ENCODE measurements at regions not wholly inside any gene's neighbourhood (a gene's known extent, or its start where the extent isn't known, plus 50 kb on each side); places are given as distances from the start of the nearest gene placed in this dataset.
"Not testable (repeated sequence)": the region's sequence is repeated elsewhere in the genome, so short reads cannot be mapped to it uniquely, and the experiment has no call there.

GRCh38 chr6:120511712-120512111 is 822.6 kb downstream of the TBC1D32 start:
- no peak for DNase-seq (ENCODE audit: low spot score)

- DNase-seq (ENCODE audit: low spot score) = no peak
Measured at GRCh38 chr6:120498711-120499110, 835.6 kb downstream of the TBC1D32 start.

DNA sequence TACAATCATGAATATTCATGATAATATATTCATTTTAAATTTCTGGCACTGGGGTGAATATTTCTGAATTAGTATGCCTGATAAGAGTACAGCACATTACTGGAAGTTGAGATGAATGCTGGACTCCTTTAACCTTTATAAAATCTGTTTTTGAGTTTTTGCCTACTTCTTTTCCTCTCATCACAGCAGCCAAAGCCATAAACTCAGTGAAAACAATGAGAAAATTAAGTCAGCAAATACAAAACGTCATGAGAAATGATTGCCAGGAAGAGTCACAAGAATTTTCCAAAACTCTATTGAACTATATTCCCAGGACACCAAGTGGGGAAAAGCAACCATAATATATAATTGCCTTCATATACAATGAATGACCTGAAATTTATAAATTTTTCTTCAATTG is 837.6 kb downstream of the TBC1D32 start:
- DNase-seq (ENCODE audit: low spot score) = no peak

- DNase-seq (ENCODE audit: low spot score) = no peak
Measured at GRCh38 chr6:120493505-120493904, 840.8 kb downstream of the TBC1D32 start.

- no peak for DNase-seq (ENCODE audit: low spot score)
Measured at GRCh38 chr6:120489941-120490340, 844.3 kb downstream of the TBC1D32 start.

DNA sequence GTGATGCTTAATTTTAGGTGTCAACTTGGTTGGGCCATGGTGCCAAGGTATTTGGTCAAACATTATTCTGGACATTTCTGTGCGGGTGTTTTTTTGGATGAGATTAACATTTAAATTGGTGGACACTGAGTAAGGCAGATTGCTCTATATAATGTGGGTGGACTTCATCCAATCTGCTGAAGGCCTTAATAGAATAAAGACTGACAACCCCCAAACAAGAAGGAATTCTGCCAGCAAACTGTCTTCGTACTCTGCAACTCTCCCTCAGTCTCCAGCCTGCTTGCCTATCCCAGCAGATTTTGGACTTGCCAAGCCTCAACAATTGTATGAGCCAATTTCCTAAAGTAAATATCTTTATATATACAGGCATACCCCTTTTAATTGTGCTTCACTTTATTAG is 850.1 kb downstream of the TBC1D32 start:
- DNase-seq (ENCODE audit: low spot score) = no peak

- DNase-seq (ENCODE audit: low spot score) = no peak
Measured at GRCh38 chr6:120478650-120479049, 855.6 kb downstream of the TBC1D32 start.

GRCh38 chr6:120473804-120474203 is 860.5 kb downstream of the TBC1D32 start:
- no peak for DNase-seq (ENCODE audit: low spot score)

DNA sequence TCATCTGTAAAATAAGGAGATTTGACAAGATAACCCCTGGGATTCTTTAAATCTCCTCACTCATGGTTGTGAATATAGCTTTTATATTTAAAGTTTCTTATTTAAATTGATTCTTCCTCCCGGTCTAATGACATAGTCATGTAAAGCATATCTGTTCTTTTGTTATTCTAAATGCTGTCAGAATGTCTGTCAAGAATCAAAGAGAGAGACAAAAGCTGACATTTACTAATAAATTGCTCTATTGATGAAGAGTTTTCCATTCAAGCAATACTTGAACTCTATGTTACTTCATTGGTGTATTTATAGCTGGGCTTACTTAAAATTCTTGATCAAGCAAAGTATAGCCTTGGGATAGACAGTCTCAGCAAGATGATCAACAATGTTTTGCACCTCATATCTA is 865.8 kb downstream of the TBC1D32 start:
- DNase-seq (ENCODE audit: low spot score) = no peak

GRCh38 chr6:120451508-120451907 is 882.8 kb downstream of the TBC1D32 start:
- no peak for DNase-seq (ENCODE audit: low spot score)

GRCh38 chr6:120447605-120448004 is 886.7 kb downstream of the TBC1D32 start:
- no peak for DNase-seq (ENCODE audit: low spot score)

DNA sequence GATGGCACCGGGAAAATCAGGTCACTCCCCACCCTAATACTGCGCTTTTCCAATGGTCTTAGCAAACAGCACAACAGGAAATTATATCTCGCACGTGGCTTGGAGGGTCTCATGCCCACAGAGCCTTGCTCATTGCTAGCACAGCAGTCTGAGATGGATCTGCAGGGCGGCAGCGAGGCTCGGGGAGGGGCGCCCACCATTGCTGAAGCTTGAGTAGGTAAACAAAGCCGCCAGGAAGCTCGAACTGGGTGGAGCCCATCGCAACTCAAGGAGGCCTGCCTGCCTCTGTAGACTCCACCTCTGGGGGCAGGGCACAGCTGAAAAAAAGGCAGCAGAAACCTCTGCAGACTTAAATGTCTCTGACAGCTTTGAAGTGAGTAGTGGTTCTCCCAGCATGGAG is 901.4 kb downstream of the TBC1D32 start:
- DNase-seq (ENCODE audit: low spot score) = not testable (repeated sequence)

- no peak for DNase-seq (ENCODE audit: low spot score)
Measured at GRCh38 chr6:120431841-120432240, 902.4 kb downstream of the TBC1D32 start.

GRCh38 chr6:120411394-120411793 is 922.9 kb downstream of the TBC1D32 start:
- no peak for DNase-seq (ENCODE audit: low spot score)

GRCh38 chr6:120410586-120410985 is 923.7 kb downstream of the TBC1D32 start:
- DNase-seq (ENCODE audit: low spot score) = no peak

GRCh38 chr6:120407696-120408095 is 926.6 kb downstream of the TBC1D32 start:
- no peak for DNase-seq (ENCODE audit: low spot score)

GRCh38 chr6:120405947-120406346 is 928.3 kb downstream of the TBC1D32 start:
- DNase-seq (ENCODE audit: low spot score) = peak; percentile 12

- DNase-seq (ENCODE audit: low spot score) = no peak
Measured at GRCh38 chr6:120395784-120396183, 938.5 kb downstream of the TBC1D32 start.

GRCh38 chr6:120395330-120395729 is 939.0 kb downstream of the TBC1D32 start:
- DNase-seq (ENCODE audit: low spot score) = no peak

GRCh38 chr6:120392941-120393340 is 941.3 kb downstream of the TBC1D32 start:
- no peak for DNase-seq (ENCODE audit: low spot score)

- DNase-seq (ENCODE audit: low spot score) = no peak
Measured at GRCh38 chr6:120384671-120385070, 949.6 kb downstream of the TBC1D32 start.

- no peak for DNase-seq (ENCODE audit: low spot score)
Measured at GRCh38 chr6:120383681-120384080, 950.6 kb downstream of the TBC1D32 start.

DNA sequence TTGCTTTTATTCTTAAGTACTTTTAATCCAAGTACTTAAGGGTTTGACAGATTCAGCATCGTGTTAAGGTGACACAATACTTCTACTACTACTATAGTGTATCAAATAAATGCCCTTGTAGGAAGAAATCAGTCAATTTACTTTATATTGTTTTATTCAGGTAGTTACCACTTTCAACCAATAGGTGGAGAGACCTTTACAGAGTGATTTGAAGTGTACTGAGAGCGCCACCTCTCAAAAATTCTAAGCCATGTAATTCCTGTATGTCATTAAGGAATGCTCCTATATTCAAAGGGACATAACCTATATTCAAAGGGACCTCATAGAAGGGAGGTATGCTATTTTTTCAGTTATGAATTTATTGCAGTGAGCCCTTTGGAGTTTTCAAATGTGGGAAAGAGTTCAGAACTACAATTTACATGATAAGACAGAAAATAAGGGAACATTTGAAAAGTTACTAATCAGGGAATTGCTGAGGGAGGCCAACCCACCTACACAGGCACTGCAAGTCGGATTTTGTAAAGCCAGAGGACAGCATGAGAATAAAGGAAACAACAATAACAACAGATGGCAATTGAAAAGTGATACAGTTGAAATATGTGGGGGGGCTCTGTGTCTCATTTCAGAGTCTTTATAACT is 955.6 kb downstream of the TBC1D32 start:
- DNase-seq (ENCODE audit: low spot score) = peak; percentile 72

DNA sequence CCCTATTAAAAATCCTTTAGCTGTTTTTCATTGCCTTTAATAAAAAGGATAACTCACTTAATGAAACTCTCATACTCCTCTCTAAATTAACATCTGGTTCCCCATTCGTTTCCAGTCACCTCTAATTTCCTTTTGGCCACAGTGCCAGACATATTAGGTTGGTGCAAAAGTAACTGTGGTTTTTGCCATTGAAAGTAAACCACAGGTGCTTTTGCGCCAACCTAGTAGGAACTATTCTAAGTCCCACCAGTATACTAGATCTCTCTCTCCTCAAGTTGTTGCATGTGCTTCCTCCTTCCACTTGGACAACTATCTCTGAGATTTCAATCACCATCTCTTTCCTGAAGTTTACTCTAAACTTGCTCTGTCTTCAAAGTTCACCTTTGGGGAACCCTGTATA is 961.1 kb downstream of the TBC1D32 start:
- no peak for DNase-seq (ENCODE audit: low spot score)

DNA sequence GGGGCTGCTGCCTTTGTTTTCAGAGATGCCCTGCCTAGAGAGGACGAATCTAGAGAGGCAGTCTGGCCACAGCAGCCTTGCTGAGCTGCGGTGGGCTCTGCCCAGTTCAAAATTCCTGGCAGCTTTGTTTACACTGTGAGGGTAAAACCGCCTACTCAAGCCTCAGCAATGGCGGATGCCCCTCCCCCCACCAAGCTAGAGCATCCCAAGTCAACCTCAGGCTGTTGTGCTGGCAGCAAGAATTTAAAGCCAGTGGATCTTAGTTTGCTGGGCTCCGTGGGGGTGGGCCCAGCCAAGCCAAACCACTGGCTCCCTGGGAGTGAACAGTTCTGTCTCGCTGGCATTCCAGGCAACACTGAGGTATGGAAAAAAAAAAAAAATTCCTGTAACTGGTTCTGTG is 970.9 kb downstream of the TBC1D32 start:
- no peak for DNase-seq (ENCODE audit: low spot score)

Data from RKO (cell line).